H9 (cell line): ENCODE measurements at regions not wholly inside any gene's neighbourhood (a gene's known extent, or its start where the extent isn't known, plus 50 kb on each side); places are given as distances from the start of the nearest gene placed in this dataset.
A peak's percentile ranks its signal among the peaks of the same experiment; 100 is the strongest.

Experiments used
- DNase-seq: peaks from one replicate; pipeline ENCODE4 v3.0.0-alpha.2; 2017
- H2AFZ ChIP-seq: one replicate; pipeline ENCODE4 v1.6.1; 2013; ENCODE audit warnings: mild to moderate bottlenecking, low read length, control low read depth, moderate library complexity
- H2AK5ac ChIP-seq: 2 replicates; pipeline ENCODE4 v1.6.1; 2013; ENCODE audit warnings: low read length, control low read depth, mixed read lengths; ENCODE audit not compliant: insufficient read length
- H2BK120ac ChIP-seq: one replicate; pipeline ENCODE4 v1.6.1; 2013; ENCODE audit warnings: low read depth, mild to moderate bottlenecking, low read length, control low read depth, inconsistent platforms; ENCODE audit not compliant: poor library complexity, severe bottlenecking
- H2BK12ac ChIP-seq: 2 replicates; pipeline ENCODE4 v1.6.1; 2013; ENCODE audit warnings: low read length, control low read depth, mixed read lengths, low read depth; ENCODE audit not compliant: insufficient read length
- H2BK15ac ChIP-seq: 2 replicates; pipeline ENCODE4 v1.6.1; 2013; ENCODE audit warnings: low read depth, low read length, control low read depth
- H2BK20ac ChIP-seq: one replicate; pipeline ENCODE4 v1.6.1; 2013; ENCODE audit warnings: low read depth, mild to moderate bottlenecking, low read length, control low read depth, inconsistent platforms; ENCODE audit not compliant: poor library complexity, severe bottlenecking
- H2BK5ac ChIP-seq: 2 replicates; pipeline ENCODE4 v1.6.1; 2013; ENCODE audit warnings: low read length, control low read depth, mixed read lengths; ENCODE audit not compliant: insufficient read length
- H3K14ac ChIP-seq: 2 replicates; pipeline ENCODE4 v1.6.1; 2013; ENCODE audit warnings: low read length, control low read depth; ENCODE audit not compliant: insufficient read depth
- H3K18ac ChIP-seq: 2 replicates; pipeline ENCODE4 v1.6.1; 2013; ENCODE audit warnings: low read depth, mild to moderate bottlenecking, mixed read lengths, low read length, control low read depth; ENCODE audit not compliant: insufficient read length
- H3K23ac ChIP-seq: 2 replicates; pipeline ENCODE4 v1.6.1; 2013; ENCODE audit warnings: low read length, control low read depth, mixed read lengths, low read depth; ENCODE audit not compliant: insufficient read length
- H3K23me2 ChIP-seq: 2 replicates; pipeline ENCODE4 v1.6.1; 2013; ENCODE audit warnings: low read depth, mild to moderate bottlenecking, mixed read lengths, low read length, control low read depth; ENCODE audit not compliant: insufficient read length, poor library complexity, severe bottlenecking
- H3K27ac ChIP-seq: 2 replicates; pipeline ENCODE4 v1.5.1; 2013; ENCODE audit warnings: low read length, control low read depth, mixed read lengths, low read depth; ENCODE audit not compliant: insufficient read length
- H3K27me3 ChIP-seq: 2 replicates; pipeline ENCODE4 v1.6.1; 2013; ENCODE audit warnings: low read length, control low read depth, inconsistent platforms; ENCODE audit not compliant: insufficient read depth
- H3K4ac ChIP-seq: 2 replicates; pipeline ENCODE4 v1.6.1; 2013; ENCODE audit warnings: low read depth, mild to moderate bottlenecking, control low read depth, inconsistent platforms, low read length, moderate library complexity
- H3K4me1 ChIP-seq: 2 replicates; pipeline ENCODE4 v1.6.1; 2013; ENCODE audit warnings: low read length, control low read depth, inconsistent platforms; ENCODE audit not compliant: insufficient read depth
- H3K4me2 ChIP-seq: 2 replicates; pipeline ENCODE4 v1.6.1; 2013; ENCODE audit warnings: low read length, control low read depth, mixed read lengths; ENCODE audit not compliant: insufficient read length, insufficient read depth
- H3K56ac ChIP-seq: 2 replicates; pipeline ENCODE4 v1.6.1; 2013; ENCODE audit warnings: low read depth, mild to moderate bottlenecking, mixed read lengths, low read length, control low read depth; ENCODE audit not compliant: insufficient read length
- H3K79me1 ChIP-seq: 2 replicates; pipeline ENCODE4 v1.6.1; 2013; ENCODE audit warnings: low read depth, mild to moderate bottlenecking, moderate library complexity, low read length, control low read depth, inconsistent platforms; ENCODE audit not compliant: insufficient read depth, poor library complexity, severe bottlenecking
- H3K79me2 ChIP-seq: 2 replicates; pipeline ENCODE4 v1.6.1; 2013; ENCODE audit warnings: low read length, control low read depth, inconsistent platforms; ENCODE audit not compliant: insufficient read depth
- H3K9ac ChIP-seq: 2 replicates; pipeline ENCODE4 v1.6.1; 2013; ENCODE audit warnings: low read length, control low read depth, mixed read lengths; ENCODE audit not compliant: insufficient read length; ENCODE audit errors: extremely low read depth
- H3K9me3 ChIP-seq: one replicate; pipeline ENCODE4 v1.6.1; 2013; ENCODE audit warnings: low read depth, low read length, inconsistent platforms; ENCODE audit not compliant: control insufficient read depth
- H3T11ph ChIP-seq: one replicate; pipeline ENCODE4 v1.6.1; 2013; ENCODE audit warnings: mild to moderate bottlenecking, low read length, control low read depth, inconsistent platforms
- H4K20me1 ChIP-seq: one replicate; pipeline ENCODE4 v1.6.1; 2013; ENCODE audit not compliant: control insufficient read depth, insufficient read length, insufficient read depth
- H4K5ac ChIP-seq: 2 replicates; pipeline ENCODE4 v1.6.1; 2013; ENCODE audit warnings: low read depth, mild to moderate bottlenecking, mixed read lengths, low read length, control low read depth; ENCODE audit not compliant: insufficient read length
- H4K8ac ChIP-seq: replicated peaks from 2 replicates; pipeline ENCODE4 v1.6.1; 2013; ENCODE audit warnings: low read length, control low read depth, mixed read lengths, low read depth; ENCODE audit not compliant: insufficient read length
- H4K91ac ChIP-seq: 2 replicates; pipeline ENCODE4 v1.6.1; 2013; ENCODE audit warnings: low read depth, mild to moderate bottlenecking, moderate library complexity, mixed read lengths, low read length, control low read depth; ENCODE audit not compliant: insufficient read length
- H3K27ac Mint-ChIP-seq, 3 experiments: 2 replicates in 2 of 3; 3 replicates in 1 of 3; pipeline ENCODE4 v1.8.0; 2020 to 2021; ENCODE audit warnings: mixed read lengths in 3 of 3, mild to moderate bottlenecking in 1 of 3, moderate library complexity in 1 of 3
- H3K27me3 Mint-ChIP-seq: 2 replicates; pipeline ENCODE4 v1.8.0; 2021; ENCODE audit warnings: low read depth, mild to moderate bottlenecking, moderate library complexity, mixed read lengths
- H3K36me3 Mint-ChIP-seq, 3 experiments: 2 replicates in 2 of 3; 3 replicates in 1 of 3; pipeline ENCODE4 v1.8.0; 2020 to 2021; ENCODE audit warnings: low read depth in 3 of 3, mixed read lengths in 3 of 3; ENCODE audit not compliant: insufficient read depth in 1 of 3
- H3K4me1 Mint-ChIP-seq, 2 experiments: 2 replicates each; pipeline ENCODE4 v1.8.0; 2020; ENCODE audit warnings: mixed read lengths in 2 of 2
- H3K4me3 Mint-ChIP-seq, 2 experiments: 2 replicates in 1 of 2; 3 replicates in 1 of 2; pipeline ENCODE4 v1.8.0; 2020 to 2021; ENCODE audit warnings: mild to moderate bottlenecking in 2 of 2, mixed read lengths in 2 of 2, moderate library complexity in 1 of 2
- H3K9me3 Mint-ChIP-seq, 2 experiments: 2 replicates in 1 of 2; 3 replicates in 1 of 2; pipeline ENCODE4 v1.8.0; 2020; ENCODE audit warnings: mild to moderate bottlenecking in 2 of 2, mixed read lengths in 2 of 2, moderate library complexity in 1 of 2
- CTCF ChIP-seq: fragments of 200-600 bp; sonication (generic); conservative IDR thresholded peaks from 3 replicates; pipeline ENCODE4 v1.8.0; 2021; ENCODE audit warnings: antibody characterized with exemption, mild to moderate bottlenecking
- WGBS: extraction: QIAGEN DNeasy Blood & Tissue Kit; methylation state at CpG from one replicate; pipeline ENCODE4 v1.1.7; 2013; ENCODE audit warnings: missing lambda C conversion rate, low lambda C conversion rate, mixed read lengths; ENCODE audit not compliant: insufficient read length; ENCODE audit errors: extremely low coverage; 5-methylcytosine and 5-hydroxymethylcytosine counted together

GRCh38 chr16:66028510-66029216, 337.8 kb upstream of the CDH5 start:
- no peak overlapping the region for H2BK120ac ChIP-seq
- H4K20me1 ChIP-seq: no peaks in the 10 kb centered on the region
- Mint-ChIP-seq H3K4me1 (no peaks in the 10 kb centered on the region; a peak in 1 of 4 replicates), H3K9me3 (peaks cover 15 to 22% of the 10 kb centered on the region in 2 experiments), H3K27ac (no peak overlapping the region), H3K27me3 (peaks cover 5% of the 10 kb centered on the region), H3K4me3 (no peak overlapping the region), H3K36me3 (peaks cover 10 to 16% (median 15%) of the 10 kb centered on the region in 3 experiments)
- no peak overlapping the region for H2BK15ac ChIP-seq
- H2AK5ac ChIP-seq: no peak overlapping the region
- no peak overlapping the region for H3K18ac ChIP-seq
- no CpG with 5 or more reads among the region's 2 CpGs for WGBS
- no peak overlapping the region for H2BK12ac ChIP-seq
- no peak overlapping the region for H2BK5ac ChIP-seq
- no peaks in the 10 kb centered on the region for H3K4me1 ChIP-seq
- no peak overlapping the region for H2AFZ ChIP-seq
- DNase-seq: no peak
- no peak overlapping the region for H3K23ac ChIP-seq
- no peak overlapping the region for H3K4ac ChIP-seq
- H3K79me2 ChIP-seq: no peaks in the 10 kb centered on the region; the same call in 1 of the 2 replicates
- H4K8ac ChIP-seq: no peak overlapping the region
- H3K79me1 ChIP-seq: no peaks in the 10 kb centered on the region
- no peak overlapping the region for H3K4me2 ChIP-seq
- no peak overlapping the region for H4K91ac ChIP-seq
- H2BK20ac ChIP-seq: no peak overlapping the region
- peaks cover 9% of the 10 kb centered on the region for H3K9me3 ChIP-seq
- no peaks in the 10 kb centered on the region for H3K23me2 ChIP-seq
- H3K56ac ChIP-seq: no peak overlapping the region
- no peak overlapping the region for H3K9ac ChIP-seq
- H4K5ac ChIP-seq: peak overlapping the region; percentile 25
- H3K27me3 ChIP-seq: no peaks in the 10 kb centered on the region
- no peak for TF ChIP-seq CTCF
- H3K14ac ChIP-seq: no peak overlapping the region
- H3K27ac ChIP-seq: no peak overlapping the region
- H3T11ph ChIP-seq: no peak overlapping the region
